Liver (tissue), 8 donors: ENCODE measurements at regions not wholly inside any gene's neighbourhood (a gene's known extent, or its start where the extent isn't known, plus 50 kb on each side); places are given as distances from the start of the nearest gene placed in this dataset.

Source experiments
- DNase-seq: peaks from one replicate; pipeline ENCODE4 v3.0.0-alpha.2; 2017; ENCODE audit warnings: low spot score
- H3K27ac ChIP-seq, 2 donors: one replicate each; pipeline ENCODE4 v1.7.0; 2013; ENCODE audit warnings: inconsistent platforms in 2 of 2, low read length in 2 of 2, control low read depth in 1 of 2, low read depth in 1 of 2, mild to moderate bottlenecking in 1 of 2
- H3K27me3 ChIP-seq, 4 donors: one replicate each; pipeline versions ENCODE4 v1.6.1 to v1.7.0; 2013; ENCODE audit warnings: low read length in 3 of 4, inconsistent platforms in 1 of 4, mild to moderate bottlenecking in 1 of 4, moderate library complexity in 1 of 4; ENCODE audit not compliant: control insufficient read depth in 4 of 4, insufficient read depth in 4 of 4
- H3K36me3 ChIP-seq, 4 donors: one replicate each; pipeline versions ENCODE4 v1.6.1 to v1.7.0; 2013; ENCODE audit warnings: low read length in 3 of 4, mild to moderate bottlenecking in 3 of 4, low read depth in 1 of 4, moderate library complexity in 1 of 4; ENCODE audit not compliant: control insufficient read depth in 4 of 4, insufficient read depth in 3 of 4
- H3K4me1 ChIP-seq, 4 donors: one replicate each; pipeline versions ENCODE4 v1.6.1 to v1.7.0; 2013; ENCODE audit warnings: low read length in 3 of 4, mild to moderate bottlenecking in 3 of 4, moderate library complexity in 1 of 4; ENCODE audit not compliant: control insufficient read depth in 4 of 4, insufficient read depth in 4 of 4
- H3K4me3 ChIP-seq, 3 donors: one replicate each; pipeline versions ENCODE4 v1.6.1 to v1.7.0; 2013; ENCODE audit warnings: low read length in 3 of 3, control low read depth in 1 of 3, low read depth in 1 of 3, mild to moderate bottlenecking in 1 of 3
- H3K9ac ChIP-seq, 2 donors: one replicate each; pipeline ENCODE4 v1.7.0; 2013; ENCODE audit warnings: low read length in 2 of 2, mild to moderate bottlenecking in 2 of 2, moderate library complexity in 2 of 2, control low read depth in 1 of 2, low read depth in 1 of 2
- H3K9me3 ChIP-seq, 4 donors: one replicate each; pipeline versions ENCODE4 v1.6.1 to v1.7.0; 2013; ENCODE audit warnings: low read length in 3 of 4; ENCODE audit not compliant: control insufficient read depth in 4 of 4
- ATF3 ChIP-seq: IDR thresholded peaks from 2 replicates; pipeline ENCODE4 v1.6.1; 2016; ENCODE audit warnings: antibody characterized with exemption
- CTCF ChIP-seq: fragments of 150-350 bp; IDR thresholded peaks from 2 replicates; pipeline ENCODE4 v1.5.1; 2017; ENCODE audit warnings: improper control_type of control experiment, low read depth, low read length; ENCODE audit not compliant: missing input control
- EGR1 ChIP-seq, 2 donors: IDR thresholded peaks; 2 replicates each; pipeline ENCODE4 v1.6.1; 2016 to 2018; ENCODE audit warnings: antibody characterized with exemption in 2 of 2, low read depth in 2 of 2
- FOXA2 ChIP-seq: IDR thresholded peaks from 2 replicates; pipeline ENCODE4 v1.6.1; 2016; ENCODE audit warnings: antibody characterized with exemption
- GABPA ChIP-seq, 2 donors: IDR thresholded peaks in 1 of 2; conservative IDR thresholded peaks in 1 of 2; 2 replicates each; pipeline ENCODE4 v1.6.1; 2016; ENCODE audit warnings: antibody characterized with exemption in 2 of 2, mild to moderate bottlenecking in 1 of 2, moderate library complexity in 1 of 2
- HNF4A ChIP-seq, 2 donors: conservative IDR thresholded peaks; 2 replicates each; pipeline ENCODE4 v1.6.1; 2016; ENCODE audit warnings: antibody characterized with exemption in 2 of 2, mild to moderate bottlenecking in 2 of 2
- HNF4G ChIP-seq: IDR thresholded peaks from 2 replicates; pipeline ENCODE4 v1.6.1; 2016; ENCODE audit warnings: antibody characterized with exemption
- MAX ChIP-seq: IDR thresholded peaks from 2 replicates; pipeline ENCODE4 v1.6.1; 2016; ENCODE audit warnings: antibody characterized with exemption
- NR2F2 ChIP-seq: IDR thresholded peaks from 2 replicates; pipeline ENCODE4 v1.6.1; 2016; ENCODE audit warnings: antibody characterized with exemption
- RAD21 ChIP-seq, 2 donors: IDR thresholded peaks; 2 replicates each; pipeline ENCODE4 v1.6.1; 2016; ENCODE audit warnings: antibody characterized with exemption in 2 of 2, mild to moderate bottlenecking in 2 of 2
- REST ChIP-seq: IDR thresholded peaks from 2 replicates; pipeline ENCODE4 v1.6.1; 2016; ENCODE audit warnings: antibody characterized with exemption, mild to moderate bottlenecking
- RXRA ChIP-seq, 2 donors: IDR thresholded peaks; 2 replicates each; pipeline ENCODE4 v1.6.1; 2017 to 2018; ENCODE audit warnings: antibody characterized with exemption in 2 of 2, mild to moderate bottlenecking in 1 of 2
- YY1 ChIP-seq: IDR thresholded peaks from 2 replicates; pipeline ENCODE4 v1.6.1; 2016; ENCODE audit warnings: antibody characterized with exemption, mild to moderate bottlenecking
- ZBTB33 ChIP-seq: IDR thresholded peaks from 2 replicates; pipeline ENCODE4 v1.6.1; 2016; ENCODE audit warnings: antibody characterized with exemption
- WGBS: extraction: QIAGEN DNeasy Blood & Tissue Kit; methylation state at CpG from one replicate; pipeline ENCODE4 v1.1.7; 2013; 5-methylcytosine and 5-hydroxymethylcytosine counted together
- donor health status: healthy.
- donor health status: healthy.
- donor health status: healthy.
- donor health status: healthy.
- donor health status: healthy.

- Histone ChIP-seq H3K4me1 (no peaks in the 10 kb centered on the region), H3K9ac (no peak overlapping the region), H3K36me3 (no peaks in the 10 kb centered on the region), H3K4me3 (no peak overlapping the region), H3K27ac (no peak overlapping the region), H3K9me3 (no peaks in the 10 kb centered on the region), H3K27me3 (no peaks in the 10 kb centered on the region)
- WGBS: 96% methylated on average over 8 of the region's 8 CpGs
- no peak for DNase-seq
- TF ChIP-seq RXRA (IDR thresholded peaks at IDR 0.05): no peak
- no peak for TF ChIP-seq YY1
- TF ChIP-seq FOXA2: no peak
- no peak for TF ChIP-seq HNF4A (conservative IDR thresholded peaks at IDR 0.05)
- TF ChIP-seq MAX: no peak
- TF ChIP-seq GABPA (IDR thresholded peaks at IDR 0.05 in 1 of 2, conservative IDR thresholded peaks at IDR 0.05 in 1 of 2): no peak
- TF ChIP-seq CTCF: no peak
- TF ChIP-seq ZBTB33: no peak
- TF ChIP-seq REST: no peak
- no peak for TF ChIP-seq RAD21 (IDR thresholded peaks at IDR 0.05)
- TF ChIP-seq NR2F2: no peak
These were observed 142.0 kb downstream of the NOC3L start for GRCh38 chr10:94220717-94221116.

- Histone ChIP-seq H3K27ac (no peak overlapping the region), H3K4me1 (no peaks in the 10 kb centered on the region)
- WGBS: 65% methylated on average over 5 of the region's 5 CpGs
These were observed 138.9 kb downstream of the NOC3L start for GRCh38 chr10:94223702-94224370.

More at GRCh38 chr10:94223702-94224370, 138.9 kb downstream of the NOC3L start:
- Histone ChIP-seq H3K36me3 (no peaks in the 10 kb centered on the region), H3K4me3 (no peak overlapping the region), H3K9ac (no peak overlapping the region), H3K27me3 (no peaks in the 10 kb centered on the region), H3K9me3 (no peaks in the 10 kb centered on the region)
- no peak for DNase-seq
- TF ChIP-seq EGR1 (IDR thresholded peaks at IDR 0.05; ENCODE audit: low read depth in 2 of 2) (no peak), MAX (no peak), YY1 (no peak), FOXA2 (no peak), ATF3 (no peak), HNF4G (no peak)
